ENCODE measurements at regions not wholly inside any gene's neighbourhood (a gene's known extent, or its start where the extent isn't known, plus 50 kb on each side); places are given as distances from the start of the nearest gene placed in this dataset.
"Not testable (repeated sequence)": the region's sequence is repeated elsewhere in the genome, so short reads cannot be mapped to it uniquely, and the experiment has no call there.

DNA sequence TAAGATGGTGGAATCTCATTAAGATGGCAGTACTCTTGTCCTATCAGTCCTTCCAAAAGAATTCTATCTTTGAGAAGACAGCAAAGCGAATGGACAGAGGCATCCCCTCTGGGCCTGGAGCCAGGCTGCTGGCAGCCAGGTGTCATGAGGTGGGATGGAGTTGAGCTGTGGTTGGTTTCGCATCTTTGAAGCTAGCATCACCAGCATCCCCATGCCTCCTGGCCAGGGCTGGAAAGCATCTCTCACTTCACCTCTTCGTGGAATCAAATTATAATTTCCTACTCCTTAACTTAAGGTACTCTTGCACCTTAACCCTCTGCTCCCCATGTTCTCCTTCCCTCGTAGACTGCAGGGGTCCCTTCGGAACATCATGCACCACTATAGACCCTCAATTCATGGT is 248.3 kb downstream of the GADD45G start:
- Histone ChIP-seq H3K79me2 (ENCODE audit: insufficient read depth, low read length) (no peaks in the 10 kb centered on the region), H3K36me3 (ENCODE audit: insufficient read depth, low read length) (no peaks in the 10 kb centered on the region), H3K9ac (ENCODE audit: low read length) (no peak overlapping the region), H2AFZ (ENCODE audit: low read length) (no peak overlapping the region), H3K4me3 (ENCODE audit: low read depth, low read length, poor library complexity, severe bottlenecking) (no peak overlapping the region), H3K27ac (ENCODE audit: low read depth, low read length, poor library complexity, severe bottlenecking) (no peak overlapping the region), H3K4me2 (ENCODE audit: low read length) (no peak overlapping the region), H4K20me1 (ENCODE audit: insufficient read depth, low read length) (no peaks in the 10 kb centered on the region), H3F3A (ENCODE audit: insufficient read depth, low read length) (no peaks in the 10 kb centered on the region), H3K4me1 (ENCODE audit: insufficient read depth, low read length, severe bottlenecking) (no peaks in the 10 kb centered on the region), H3K9me3 (ENCODE audit: low read length) (no peaks in the 10 kb centered on the region), H3K27me3 (ENCODE audit: insufficient read depth, low read length) (no peaks in the 10 kb centered on the region), H3K9me2 (ENCODE audit: low read depth, low read length) (no peaks in the 10 kb centered on the region)
- no peak for TF ChIP-seq EZH2 (IDR thresholded peaks at IDR 0.05; ENCODE audit: borderline replicate concordance, low read length)
- TF ChIP-seq, protein P1, sequence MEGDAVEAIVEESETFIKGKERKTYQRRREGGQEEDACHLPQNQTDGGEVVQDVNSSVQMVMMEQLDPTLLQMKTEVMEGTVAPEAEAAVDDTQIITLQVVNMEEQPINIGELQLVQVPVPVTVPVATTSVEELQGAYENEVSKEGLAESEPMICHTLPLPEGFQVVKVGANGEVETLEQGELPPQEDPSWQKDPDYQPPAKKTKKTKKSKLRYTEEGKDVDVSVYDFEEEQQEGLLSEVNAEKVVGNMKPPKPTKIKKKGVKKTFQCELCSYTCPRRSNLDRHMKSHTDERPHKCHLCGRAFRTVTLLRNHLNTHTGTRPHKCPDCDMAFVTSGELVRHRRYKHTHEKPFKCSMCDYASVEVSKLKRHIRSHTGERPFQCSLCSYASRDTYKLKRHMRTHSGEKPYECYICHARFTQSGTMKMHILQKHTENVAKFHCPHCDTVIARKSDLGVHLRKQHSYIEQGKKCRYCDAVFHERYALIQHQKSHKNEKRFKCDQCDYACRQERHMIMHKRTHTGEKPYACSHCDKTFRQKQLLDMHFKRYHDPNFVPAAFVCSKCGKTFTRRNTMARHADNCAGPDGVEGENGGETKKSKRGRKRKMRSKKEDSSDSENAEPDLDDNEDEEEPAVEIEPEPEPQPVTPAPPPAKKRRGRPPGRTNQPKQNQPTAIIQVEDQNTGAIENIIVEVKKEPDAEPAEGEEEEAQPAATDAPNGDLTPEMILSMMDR (IDR thresholded peaks at IDR 0.05; ENCODE audit: low read length): no peak

DNA sequence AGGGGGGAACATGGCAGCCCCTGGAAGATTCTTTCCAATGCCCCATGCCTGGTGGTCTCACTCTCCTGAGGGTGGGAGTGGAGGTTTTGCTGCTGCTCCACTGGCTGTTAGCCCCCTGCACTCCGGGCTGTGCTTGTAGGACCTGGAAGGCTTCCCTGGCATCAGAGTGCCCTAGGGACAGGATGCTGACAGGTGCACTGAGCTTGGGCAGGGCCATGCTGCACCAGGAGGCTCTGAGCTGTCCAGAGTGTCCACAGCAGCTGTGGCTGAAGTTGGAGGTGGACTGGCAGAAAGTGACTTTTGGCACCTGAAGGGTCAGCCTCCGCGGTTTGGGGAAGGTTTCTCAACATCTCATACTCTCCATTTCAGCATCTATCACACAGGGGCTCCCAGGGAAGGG is 249.1 kb downstream of the GADD45G start:
- TF ChIP-seq, protein P1 (IDR thresholded peaks at IDR 0.05; ENCODE audit: low read length): no peak
- no peak for TF ChIP-seq EZH2 (IDR thresholded peaks at IDR 0.05; ENCODE audit: borderline replicate concordance, low read length)
- Histone ChIP-seq H3K9me2 (ENCODE audit: low read depth, low read length) (no peaks in the 10 kb centered on the region), H3K4me2 (ENCODE audit: low read length) (no peak overlapping the region), H3K27me3 (ENCODE audit: insufficient read depth, low read length) (no peaks in the 10 kb centered on the region), H3K4me1 (ENCODE audit: insufficient read depth, low read length, severe bottlenecking) (no peaks in the 10 kb centered on the region), H3K79me2 (ENCODE audit: insufficient read depth, low read length) (no peaks in the 10 kb centered on the region), H3F3A (ENCODE audit: insufficient read depth, low read length) (no peaks in the 10 kb centered on the region), H3K4me3 (ENCODE audit: low read depth, low read length, poor library complexity, severe bottlenecking) (no peak overlapping the region), H2AFZ (ENCODE audit: low read length) (no peak overlapping the region), H3K36me3 (ENCODE audit: insufficient read depth, low read length) (no peaks in the 10 kb centered on the region), H3K27ac (ENCODE audit: low read depth, low read length, poor library complexity, severe bottlenecking) (no peak overlapping the region), H3K9ac (ENCODE audit: low read length) (no peak overlapping the region), H4K20me1 (ENCODE audit: insufficient read depth, low read length) (no peaks in the 10 kb centered on the region), H3K9me3 (ENCODE audit: low read length) (no peaks in the 10 kb centered on the region)

DNA sequence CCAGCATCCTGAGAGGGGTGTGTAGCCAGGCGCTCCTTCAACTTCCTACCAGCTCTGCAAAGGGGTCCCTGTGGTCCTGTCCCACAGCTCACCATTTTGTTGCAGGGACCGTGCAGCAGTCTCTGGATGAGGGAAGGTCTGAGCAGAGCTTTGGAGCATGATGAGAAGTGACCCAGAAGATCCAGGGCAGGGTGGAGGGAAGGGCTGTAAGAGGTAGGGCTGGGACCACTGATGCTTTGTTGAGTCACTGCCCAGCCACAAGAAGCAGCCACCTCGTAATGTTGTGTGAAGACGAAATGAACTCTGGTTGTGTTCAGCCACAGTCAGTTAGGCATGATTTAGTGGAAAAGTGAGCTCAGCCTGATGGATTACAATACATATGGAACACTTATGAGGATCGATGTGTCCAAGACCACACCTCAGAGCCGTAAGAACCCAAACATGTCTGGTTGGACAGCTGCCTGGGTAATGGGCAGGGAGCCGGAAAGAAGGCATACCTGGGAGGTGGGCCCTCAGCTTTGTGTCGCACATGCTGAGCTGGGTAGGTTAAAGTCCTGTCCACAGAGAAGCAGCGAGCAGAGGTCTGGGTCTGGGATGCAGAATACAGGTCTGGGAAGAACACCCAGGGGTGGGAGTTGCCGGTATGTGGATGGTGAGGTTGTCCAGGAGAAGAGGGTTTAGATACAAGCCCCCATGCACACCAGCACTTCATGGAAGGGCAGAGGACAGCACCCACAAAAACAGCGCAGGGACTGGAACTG is 250.1 kb downstream of the GADD45G start:
- Histone ChIP-seq H3K4me2 (ENCODE audit: low read length) (no peak overlapping the region), H3K9me3 (ENCODE audit: low read length) (no peaks in the 10 kb centered on the region), H3K4me3 (ENCODE audit: low read depth, low read length, poor library complexity, severe bottlenecking) (no peak overlapping the region), H3K79me2 (ENCODE audit: insufficient read depth, low read length) (no peaks in the 10 kb centered on the region), H3K9me2 (ENCODE audit: low read depth, low read length) (no peaks in the 10 kb centered on the region), H2AFZ (ENCODE audit: low read length) (no peak overlapping the region), H3K9ac (ENCODE audit: low read length) (no peak overlapping the region), H4K20me1 (ENCODE audit: insufficient read depth, low read length) (no peaks in the 10 kb centered on the region), H3K36me3 (ENCODE audit: insufficient read depth, low read length) (no peaks in the 10 kb centered on the region), H3K4me1 (ENCODE audit: insufficient read depth, low read length, severe bottlenecking) (no peaks in the 10 kb centered on the region), H3K27me3 (ENCODE audit: insufficient read depth, low read length) (no peaks in the 10 kb centered on the region), H3K27ac (ENCODE audit: low read depth, low read length, poor library complexity, severe bottlenecking) (no peak overlapping the region), H3F3A (ENCODE audit: insufficient read depth, low read length) (no peaks in the 10 kb centered on the region)
- TF ChIP-seq, protein P1 (IDR thresholded peaks at IDR 0.05; ENCODE audit: low read length): no peak
- TF ChIP-seq EZH2 (IDR thresholded peaks at IDR 0.05; ENCODE audit: borderline replicate concordance, low read length): no peak

DNA sequence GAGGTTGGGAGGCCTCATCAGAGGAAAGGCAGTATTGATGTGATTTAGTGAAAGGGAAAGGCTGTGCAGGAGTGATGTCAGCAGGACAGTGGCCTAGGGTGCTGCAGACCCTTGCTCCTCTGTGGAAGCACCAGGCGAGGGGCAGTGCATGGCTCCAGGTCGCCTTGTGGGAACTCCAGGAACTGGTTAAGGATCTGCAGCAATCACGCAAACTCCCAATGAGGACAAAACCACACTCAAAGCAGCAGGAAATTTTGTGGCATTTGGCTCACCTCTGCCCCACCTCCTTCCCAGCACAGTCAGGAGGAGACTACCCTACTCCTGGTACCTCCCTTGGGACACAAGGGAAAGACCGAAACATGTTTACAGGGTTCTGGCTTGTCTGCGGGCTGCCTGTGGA is 251.5 kb downstream of the GADD45G start:
- not testable (repeated sequence) for H3K4me2 ChIP-seq (ENCODE audit: low read length); H3K27ac ChIP-seq (ENCODE audit: low read depth, low read length, poor library complexity, severe bottlenecking); H3K9me3 ChIP-seq (ENCODE audit: low read length); H3K9me2 ChIP-seq (ENCODE audit: low read depth, low read length); H3K27me3 ChIP-seq (ENCODE audit: insufficient read depth, low read length); H3K79me2 ChIP-seq (ENCODE audit: insufficient read depth, low read length); H3K4me3 ChIP-seq (ENCODE audit: low read depth, low read length, poor library complexity, severe bottlenecking); H3F3A ChIP-seq (ENCODE audit: insufficient read depth, low read length); H4K20me1 ChIP-seq (ENCODE audit: insufficient read depth, low read length); H3K4me1 ChIP-seq (ENCODE audit: insufficient read depth, low read length, severe bottlenecking); H3K9ac ChIP-seq (ENCODE audit: low read length); H3K36me3 ChIP-seq (ENCODE audit: insufficient read depth, low read length); H2AFZ ChIP-seq (ENCODE audit: low read length)

DNA sequence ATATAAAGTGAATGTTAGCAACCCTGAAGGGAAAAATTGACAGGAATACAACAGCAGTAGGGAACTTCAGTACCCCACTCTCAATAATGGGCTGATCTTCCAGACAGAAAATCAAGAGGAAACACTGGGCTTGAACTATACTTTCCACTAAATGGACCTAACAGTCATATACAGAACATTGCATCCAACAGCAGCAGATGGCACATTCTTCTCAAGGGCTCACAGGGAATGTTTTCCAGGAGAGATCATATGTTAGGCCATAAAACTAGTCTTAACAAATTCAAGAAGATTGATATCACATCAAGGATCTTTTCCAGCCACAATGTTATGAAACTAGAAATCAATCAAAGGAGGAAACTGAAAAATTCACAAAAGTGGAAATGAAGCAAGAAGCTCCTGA is 252.1 kb downstream of the GADD45G start:
- not testable (repeated sequence) for H4K20me1 ChIP-seq (ENCODE audit: insufficient read depth, low read length); H3K9me3 ChIP-seq (ENCODE audit: low read length); H3K4me1 ChIP-seq (ENCODE audit: insufficient read depth, low read length, severe bottlenecking); H3K9ac ChIP-seq (ENCODE audit: low read length); H3K27ac ChIP-seq (ENCODE audit: low read depth, low read length, poor library complexity, severe bottlenecking); H3K4me2 ChIP-seq (ENCODE audit: low read length); H3K79me2 ChIP-seq (ENCODE audit: insufficient read depth, low read length); H3K9me2 ChIP-seq (ENCODE audit: low read depth, low read length); H3K36me3 ChIP-seq (ENCODE audit: insufficient read depth, low read length); H3K27me3 ChIP-seq (ENCODE audit: insufficient read depth, low read length); H3F3A ChIP-seq (ENCODE audit: insufficient read depth, low read length); H2AFZ ChIP-seq (ENCODE audit: low read length); H3K4me3 ChIP-seq (ENCODE audit: low read depth, low read length, poor library complexity, severe bottlenecking)

All from OCI-LY1 (cell line).